ENCODE measurements at regions not wholly inside any gene's neighbourhood (a gene's known extent, or its start where the extent isn't known, plus 50 kb on each side); places are given as distances from the start of the nearest gene placed in this dataset.

- Mint-ChIP-seq H3K4me1 (no peaks in the 10 kb centered on the region), H3K27ac (no peak overlapping the region), H3K36me3 (no peaks in the 10 kb centered on the region), H3K27me3 (no peaks in the 10 kb centered on the region), H3K9me3 (no peaks in the 10 kb centered on the region), H3K4me3 (no peak overlapping the region)
- CTCF ChIA-PET, result no interaction called here
- DNase-seq, result no peak
These were observed 227.0 kb downstream of the SPRY2 start for GRCh38 chr13:80113714-80114454.

GRCh38 chr13:80109303-80109702, 231.6 kb downstream of the SPRY2 start:
- Mint-ChIP-seq H3K4me3 (no peak overlapping the region), H3K9me3 (no peaks in the 10 kb centered on the region), H3K27me3 (no peaks in the 10 kb centered on the region), H3K27ac (no peak overlapping the region), H3K4me1 (no peaks in the 10 kb centered on the region), H3K36me3 (no peaks in the 10 kb centered on the region)
- no peak for DNase-seq
- CTCF ChIA-PET, result no interaction called here

- no peak for DNase-seq
- Mint-ChIP-seq H3K36me3 (no peaks in the 10 kb centered on the region), H3K4me1 (no peaks in the 10 kb centered on the region), H3K27me3 (no peaks in the 10 kb centered on the region), H3K4me3 (no peak overlapping the region), H3K9me3 (no peaks in the 10 kb centered on the region), H3K27ac (no peak overlapping the region)
- CTCF ChIA-PET, result no interaction called here
These were observed 235.6 kb downstream of the SPRY2 start for GRCh38 chr13:80105350-80105749.

- no peaks in the 10 kb centered on the region for H3K9me3 Mint-ChIP-seq
- CTCF ChIA-PET, result no interaction called here
- H3K36me3 Mint-ChIP-seq, result no peaks in the 10 kb centered on the region
- H3K4me3 Mint-ChIP-seq, result no peak overlapping the region
- DNase-seq, result no peak
- no peak overlapping the region for H3K27ac Mint-ChIP-seq
- H3K27me3 Mint-ChIP-seq, result no peaks in the 10 kb centered on the region
- H3K4me1 Mint-ChIP-seq, result no peaks in the 10 kb centered on the region
These were observed 239.9 kb downstream of the SPRY2 start for GRCh38 chr13:80101040-80101439.

GRCh38 chr13:80100636-80101035, 240.3 kb downstream of the SPRY2 start:
- Mint-ChIP-seq H3K4me1 (no peaks in the 10 kb centered on the region), H3K4me3 (no peak overlapping the region), H3K27me3 (no peaks in the 10 kb centered on the region), H3K36me3 (no peaks in the 10 kb centered on the region), H3K9me3 (no peaks in the 10 kb centered on the region), H3K27ac (no peak overlapping the region)
- DNase-seq, result no peak
- CTCF ChIA-PET, result no interaction called here

GRCh38 chr13:80097561-80097960, 243.4 kb downstream of the SPRY2 start:
- Mint-ChIP-seq H3K9me3 (no peaks in the 10 kb centered on the region), H3K27ac (no peak overlapping the region), H3K4me3 (no peak overlapping the region), H3K27me3 (no peaks in the 10 kb centered on the region), H3K36me3 (no peaks in the 10 kb centered on the region), H3K4me1 (no peaks in the 10 kb centered on the region)
- CTCF ChIA-PET, result no interaction called here
- DNase-seq, result no peak

GRCh38 chr13:80096383-80096782, 244.5 kb downstream of the SPRY2 start:
- DNase-seq, result no peak
- Mint-ChIP-seq H3K27me3 (no peaks in the 10 kb centered on the region), H3K27ac (no peak overlapping the region), H3K4me3 (no peak overlapping the region), H3K36me3 (no peaks in the 10 kb centered on the region), H3K9me3 (no peaks in the 10 kb centered on the region), H3K4me1 (no peaks in the 10 kb centered on the region)
- CTCF ChIA-PET, result no interaction called here

GRCh38 chr13:80094526-80094925, 246.4 kb downstream of the SPRY2 start:
- Mint-ChIP-seq H3K4me3 (no peak overlapping the region), H3K36me3 (no peaks in the 10 kb centered on the region), H3K27ac (no peak overlapping the region), H3K27me3 (no peaks in the 10 kb centered on the region), H3K9me3 (no peaks in the 10 kb centered on the region), H3K4me1 (no peaks in the 10 kb centered on the region)
- DNase-seq, result no peak
- CTCF ChIA-PET, result no interaction called here

GRCh38 chr13:80093888-80094287, 247.0 kb downstream of the SPRY2 start:
- DNase-seq, result no peak
- H3K27ac Mint-ChIP-seq, result no peak overlapping the region

GRCh38 chr13:80086304-80086721, 254.6 kb downstream of the SPRY2 start:
- no peak for DNase-seq
- Mint-ChIP-seq H3K4me3 (no peak overlapping the region), H3K27ac (no peak overlapping the region), H3K9me3 (no peaks in the 10 kb centered on the region), H3K27me3 (no peaks in the 10 kb centered on the region), H3K4me1 (no peaks in the 10 kb centered on the region), H3K36me3 (no peaks in the 10 kb centered on the region)
- CTCF ChIA-PET, result no interaction called here

More at GRCh38 chr13:80093888-80094287, 247.0 kb downstream of the SPRY2 start:
- H3K36me3 Mint-ChIP-seq, result no peaks in the 10 kb centered on the region
- no peaks in the 10 kb centered on the region for H3K27me3 Mint-ChIP-seq
- CTCF ChIA-PET, result no interaction called here
- H3K4me1 Mint-ChIP-seq, result no peaks in the 10 kb centered on the region
- no peak overlapping the region for H3K4me3 Mint-ChIP-seq
- no peaks in the 10 kb centered on the region for H3K9me3 Mint-ChIP-seq

- Mint-ChIP-seq H3K27me3 (no peaks in the 10 kb centered on the region), H3K4me1 (no peaks in the 10 kb centered on the region), H3K9me3 (no peaks in the 10 kb centered on the region), H3K4me3 (no peak overlapping the region), H3K36me3 (no peaks in the 10 kb centered on the region), H3K27ac (no peak overlapping the region)
- DNase-seq, result no peak
- CTCF ChIA-PET, result interaction anchor here (1.3 kb wide), 1 partner anchor 8 kb away, joined by 3 read pairs; no protein-coding TSS in a partner anchor
These were observed 256.9 kb downstream of the SPRY2 start for GRCh38 chr13:80083853-80084676.

- no peaks in the 10 kb centered on the region for H3K4me1 Mint-ChIP-seq
- H3K4me3 Mint-ChIP-seq, result no peak overlapping the region
- no peaks in the 10 kb centered on the region for H3K9me3 Mint-ChIP-seq
- H3K36me3 Mint-ChIP-seq, result no peaks in the 10 kb centered on the region
- CTCF ChIA-PET, result interaction anchor here (1.3 kb wide), 1 partner anchor 9 kb away, joined by 3 read pairs; no protein-coding TSS in a partner anchor
- no peaks in the 10 kb centered on the region for H3K27me3 Mint-ChIP-seq
- no peak overlapping the region for H3K27ac Mint-ChIP-seq
- DNase-seq, result no peak
These were observed 257.7 kb downstream of the SPRY2 start for GRCh38 chr13:80083081-80083852.

- CTCF ChIA-PET, result interaction anchor here (1.3 kb wide), 1 partner anchor 9 kb away, joined by 3 read pairs; no protein-coding TSS in a partner anchor
- no peak for DNase-seq
- H3K27me3 Mint-ChIP-seq, result no peaks in the 10 kb centered on the region
- no peaks in the 10 kb centered on the region for H3K9me3 Mint-ChIP-seq
- H3K4me1 Mint-ChIP-seq, result no peaks in the 10 kb centered on the region
- no peak overlapping the region for H3K27ac Mint-ChIP-seq
- no peak overlapping the region for H3K4me3 Mint-ChIP-seq
- H3K36me3 Mint-ChIP-seq, result no peaks in the 10 kb centered on the region
These were observed 258.4 kb downstream of the SPRY2 start for GRCh38 chr13:80082396-80083080.

- H3K36me3 Mint-ChIP-seq, result no peaks in the 10 kb centered on the region
- peaks cover 4% of the 10 kb centered on the region for H3K9me3 Mint-ChIP-seq
- H3K4me3 Mint-ChIP-seq, result no peak overlapping the region
- no peaks in the 10 kb centered on the region for H3K27me3 Mint-ChIP-seq
- no peak for DNase-seq
- no peak overlapping the region for H3K27ac Mint-ChIP-seq
- CTCF ChIA-PET, result no interaction called here
- H3K4me1 Mint-ChIP-seq, result no peaks in the 10 kb centered on the region
These were observed 266.1 kb downstream of the SPRY2 start for GRCh38 chr13:80074811-80075210.

Measured in activated naive CD4-positive, alpha-beta T cell treated with anti-CD3 and anti-CD28 coated beads, Interleukin-2, amount 10 ng/mL, durations not matched to agents 7 days and 5 days (primary cell).